LNCAP (cell line): ENCODE measurements at regions not wholly inside any gene's neighbourhood (a gene's known extent, or its start where the extent isn't known, plus 50 kb on each side); places are given as distances from the start of the nearest gene placed in this dataset.

Experiments
- CTCF ChIP-seq: fragments of 450-650 bp; IDR thresholded peaks from 2 replicates; pipeline ENCODE4 v1.5.1; 2017; ENCODE audit warnings: mild to moderate bottlenecking

GRCh38 chr5:158406884-158407823 lies 548.2 kb upstream of the CLINT1 start:
- no peak for TF ChIP-seq CTCF

GRCh38 chr5:158398360-158399201 lies 539.6 kb upstream of the CLINT1 start:
- no peak for TF ChIP-seq CTCF

DNA sequence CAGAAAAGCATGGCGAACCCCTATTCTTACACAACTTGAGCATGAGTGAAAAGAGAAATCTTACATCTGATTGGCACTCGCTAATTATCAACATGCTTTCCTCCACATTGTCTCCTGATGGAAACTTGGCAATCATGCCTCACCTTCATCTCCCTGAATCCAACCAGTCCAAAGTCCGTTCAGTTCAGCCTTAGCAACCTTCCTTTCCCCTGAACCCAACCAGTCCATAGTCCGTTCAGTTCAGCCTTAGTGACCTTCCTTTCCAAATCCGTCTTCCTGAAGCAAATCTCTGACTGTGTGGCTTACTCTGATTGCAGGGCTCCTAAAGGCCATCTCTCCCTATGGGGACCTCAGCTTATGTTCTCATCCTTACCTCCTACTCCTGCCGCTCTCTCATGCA lies 538.3 kb upstream of the CLINT1 start:
- TF ChIP-seq CTCF: no peak

GRCh38 chr5:158394102-158394501 lies 535.2 kb upstream of the CLINT1 start:
- no peak for TF ChIP-seq CTCF

- no peak for TF ChIP-seq CTCF
Measured at GRCh38 chr5:158393457-158393856, 534.5 kb upstream of the CLINT1 start.

DNA sequence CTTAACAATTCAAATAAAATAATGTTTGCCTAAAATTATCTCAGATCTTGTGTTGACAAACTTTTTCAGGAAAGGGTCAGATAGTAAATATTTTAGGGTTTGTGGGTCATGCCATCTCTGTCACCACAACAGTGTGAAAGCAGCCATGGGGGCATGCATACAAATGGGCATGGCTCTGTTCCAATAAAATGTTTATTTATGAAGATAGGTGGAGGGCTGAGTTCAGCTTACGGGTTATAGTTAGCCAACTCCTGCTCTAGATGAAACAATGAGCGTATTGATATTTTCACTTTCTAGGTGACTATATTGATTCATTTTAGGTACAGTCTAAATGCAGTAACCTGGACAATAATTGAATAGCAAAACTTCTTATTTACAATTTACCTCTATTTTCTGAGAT lies 533.8 kb upstream of the CLINT1 start:
- no peak for TF ChIP-seq CTCF

DNA sequence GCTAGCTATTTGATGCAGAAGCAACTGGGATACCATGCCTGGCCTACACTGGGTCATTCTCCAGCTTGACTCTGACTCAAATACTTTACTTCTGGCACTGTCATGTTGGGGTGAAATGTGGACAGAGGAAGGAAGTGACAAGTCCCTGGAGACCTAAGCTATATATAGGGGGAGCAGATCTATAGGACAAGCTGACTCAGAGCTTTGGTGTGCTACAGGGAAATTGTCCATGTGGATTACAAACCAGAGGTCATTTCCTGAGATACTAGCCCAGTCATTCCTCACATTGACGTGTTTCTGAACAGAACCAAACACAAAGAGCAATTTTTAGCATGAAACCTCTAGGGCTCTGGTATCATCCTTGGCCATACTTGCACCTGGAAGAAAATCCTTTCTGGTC lies 531.6 kb upstream of the CLINT1 start:
- no peak for TF ChIP-seq CTCF
